Trophoblast cell (in vitro differentiated cells and primary cell): ENCODE measurements at regions not wholly inside any gene's neighbourhood (a gene's known extent, or its start where the extent isn't known, plus 50 kb on each side); places are given as distances from the start of the nearest gene placed in this dataset.

Experiments used
- DNase-seq, 2 donors: peaks; one replicate each; pipeline ENCODE4 v3.0.0-alpha.2; 2016
- H2AFZ ChIP-seq: 2 replicates; pipeline ENCODE4 v1.6.1; 2013; ENCODE audit warnings: low read length, moderate library complexity, mild to moderate bottlenecking; ENCODE audit not compliant: insufficient read depth, poor library complexity
- H2AK5ac ChIP-seq: 2 replicates; pipeline ENCODE4 v1.6.1; 2013; ENCODE audit warnings: mild to moderate bottlenecking, low read length
- H2BK120ac ChIP-seq: 2 replicates; pipeline ENCODE4 v1.6.1; 2013; ENCODE audit warnings: low read length, mild to moderate bottlenecking, moderate library complexity; ENCODE audit not compliant: insufficient read depth, poor library complexity
- H2BK12ac ChIP-seq: 2 replicates; pipeline ENCODE4 v1.6.1; 2013; ENCODE audit warnings: mild to moderate bottlenecking, low read length, moderate library complexity
- H2BK5ac ChIP-seq: 2 replicates; pipeline ENCODE4 v1.6.1; 2013; ENCODE audit warnings: low read length, low read depth, moderate library complexity, mild to moderate bottlenecking; ENCODE audit not compliant: poor library complexity
- H3K14ac ChIP-seq: 2 replicates; pipeline ENCODE4 v1.6.1; 2013; ENCODE audit warnings: mild to moderate bottlenecking, low read length
- H3K18ac ChIP-seq: 2 replicates; pipeline ENCODE4 v1.6.1; 2013; ENCODE audit warnings: mild to moderate bottlenecking, low read length
- H3K23ac ChIP-seq: 2 replicates; pipeline ENCODE4 v1.6.1; 2013; ENCODE audit warnings: low read length
- H3K27ac ChIP-seq: 2 replicates; pipeline ENCODE4 v1.5.1; 2013; ENCODE audit warnings: low read depth, mild to moderate bottlenecking, inconsistent platforms, low read length, moderate library complexity
- H3K27me3 ChIP-seq: 2 replicates; pipeline ENCODE4 v1.6.1; 2013; ENCODE audit warnings: inconsistent platforms, mild to moderate bottlenecking, low read length, moderate library complexity; ENCODE audit not compliant: insufficient read depth
- H3K36me3 ChIP-seq, 2 experiments: 1 replicate in 1 of 2; 2 replicates in 1 of 2; pipeline ENCODE4 v1.6.1; 2013; ENCODE audit warnings: low read length in 2 of 2, mild to moderate bottlenecking in 2 of 2, moderate library complexity in 1 of 2; ENCODE audit not compliant: insufficient read depth in 2 of 2, control insufficient read depth in 1 of 2
- H3K4ac ChIP-seq: 2 replicates; pipeline ENCODE4 v1.6.1; 2013; ENCODE audit warnings: low read depth, mild to moderate bottlenecking, low read length, moderate library complexity
- H3K4me1 ChIP-seq, 2 experiments: 1 replicate in 1 of 2; 2 replicates in 1 of 2; pipeline ENCODE4 v1.6.1; 2013; ENCODE audit warnings: low read length in 2 of 2, mild to moderate bottlenecking in 2 of 2, moderate library complexity in 1 of 2; ENCODE audit not compliant: insufficient read depth in 2 of 2, control insufficient read depth in 1 of 2
- H3K4me2 ChIP-seq: 2 replicates; pipeline ENCODE4 v1.6.1; 2013; ENCODE audit warnings: inconsistent platforms, mild to moderate bottlenecking, low read length, moderate library complexity
- H3K4me3 ChIP-seq: 2 replicates; pipeline ENCODE4 v1.5.1; 2013; ENCODE audit warnings: mild to moderate bottlenecking, low read depth, low read length, inconsistent platforms
- H3K79me1 ChIP-seq: one replicate; pipeline ENCODE4 v1.6.1; 2013; ENCODE audit warnings: low read length
- H3K79me2 ChIP-seq: 2 replicates; pipeline ENCODE4 v1.6.1; 2013; ENCODE audit warnings: low read length, mild to moderate bottlenecking; ENCODE audit not compliant: control insufficient read depth, insufficient read depth, poor library complexity
- H3K9ac ChIP-seq: 2 replicates; pipeline ENCODE4 v1.6.1; 2013; ENCODE audit warnings: mild to moderate bottlenecking, low read length
- H3K9me3 ChIP-seq: 2 replicates; pipeline ENCODE4 v1.6.1; 2013; ENCODE audit warnings: low read depth, mild to moderate bottlenecking, control low read depth, inconsistent platforms, low read length; ENCODE audit not compliant: insufficient read depth
- H4K12ac ChIP-seq: 2 replicates; pipeline ENCODE4 v1.6.1; 2013; ENCODE audit warnings: low read depth, mild to moderate bottlenecking, low read length, moderate library complexity
- H4K8ac ChIP-seq: 2 replicates; pipeline ENCODE4 v1.6.1; 2013; ENCODE audit warnings: low read depth, mild to moderate bottlenecking, low read length, moderate library complexity
- H4K91ac ChIP-seq: one replicate; pipeline ENCODE4 v1.6.1; 2013; ENCODE audit warnings: low read depth, mild to moderate bottlenecking, low read length, moderate library complexity
- WGBS: extraction: QIAGEN DNeasy Blood & Tissue Kit; methylation state at CpG from one replicate; pipeline ENCODE4 v1.1.7; 2013; ENCODE audit warnings: missing lambda C conversion rate; ENCODE audit not compliant: insufficient read length, insufficient coverage; ENCODE audit errors: extremely low coverage; 5-methylcytosine and 5-hydroxymethylcytosine counted together

DNA sequence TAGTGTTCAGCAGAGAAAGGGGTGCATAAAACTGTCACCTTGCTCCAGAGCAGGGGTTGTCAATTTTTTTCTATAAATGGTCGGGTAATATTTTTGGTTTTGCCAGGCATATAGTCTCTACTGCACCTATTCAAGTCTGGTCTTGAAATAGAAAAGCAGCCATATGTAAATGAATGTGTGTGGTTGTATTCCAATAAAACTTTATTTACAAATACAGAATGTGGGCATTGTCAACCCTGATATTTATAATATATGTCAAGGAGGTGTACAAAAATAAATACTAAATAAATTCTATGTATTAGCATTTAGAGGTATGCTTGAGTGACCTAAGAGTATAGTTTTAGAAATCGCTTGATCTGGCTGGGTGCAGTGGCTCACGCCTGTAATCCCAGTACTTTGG, 97.6 kb upstream of the SPRY2 start:
- H3K27me3 ChIP-seq = no peaks in the 10 kb centered on the region
- H3K36me3 ChIP-seq = no peaks in the 10 kb centered on the region
- no CpG with 5 or more reads among the region's 3 CpGs for WGBS

GRCh38 chr13:80437231-80437630, 96.3 kb upstream of the SPRY2 start:
- H3K9me3 ChIP-seq = no peaks in the 10 kb centered on the region
- no peak overlapping the region for H2BK5ac ChIP-seq
- H3K27me3 ChIP-seq = no peaks in the 10 kb centered on the region
- H4K12ac ChIP-seq = no peak overlapping the region
- no peak for DNase-seq
- no peak overlapping the region for H2BK120ac ChIP-seq
- H2AK5ac ChIP-seq = no peak overlapping the region
- no peaks in the 10 kb centered on the region for H3K79me2 ChIP-seq
- WGBS = no CpG with 5 or more reads among the region's 1 CpG
- H2AFZ ChIP-seq = no peak overlapping the region
- no peak overlapping the region for H3K4ac ChIP-seq
- H3K23ac ChIP-seq = no peak overlapping the region
- H3K79me1 ChIP-seq = no peaks in the 10 kb centered on the region
- H3K14ac ChIP-seq = no peak overlapping the region
- H3K36me3 ChIP-seq = no peaks in the 10 kb centered on the region
- H2BK12ac ChIP-seq = no peak overlapping the region
- no peak overlapping the region for H4K91ac ChIP-seq
- H3K18ac ChIP-seq = no peak overlapping the region
- H3K27ac ChIP-seq = no peak overlapping the region
- H4K8ac ChIP-seq = no peak overlapping the region
- no peak overlapping the region for H3K4me2 ChIP-seq
- no peaks in the 10 kb centered on the region for H3K4me1 ChIP-seq
- no peak overlapping the region for H3K4me3 ChIP-seq
- no peak overlapping the region for H3K9ac ChIP-seq

More for the DNA sequence above, 97.6 kb upstream of the SPRY2 start:
- Histone ChIP-seq H2BK12ac (no peak overlapping the region), H2AK5ac (no peak overlapping the region), H3K79me2 (no peaks in the 10 kb centered on the region), H4K8ac (no peak overlapping the region), H3K4me3 (no peak overlapping the region), H2AFZ (no peak overlapping the region), H3K9me3 (no peaks in the 10 kb centered on the region), H3K4me1 (no peaks in the 10 kb centered on the region), H3K23ac (no peak overlapping the region), H2BK5ac (no peak overlapping the region), H2BK120ac (no peak overlapping the region), H3K9ac (no peak overlapping the region), H3K4me2 (no peak overlapping the region), H3K14ac (no peak overlapping the region), H3K79me1 (no peaks in the 10 kb centered on the region), H4K91ac (no peak overlapping the region), H3K4ac (no peak overlapping the region), H4K12ac (no peak overlapping the region), H3K27ac (no peak overlapping the region), H3K18ac (no peak overlapping the region)
- DNase-seq = no peak

- Histone ChIP-seq H3K27ac (no peak overlapping the region), H3K4me3 (no peak overlapping the region), H3K23ac (no peak overlapping the region), H4K91ac (no peak overlapping the region), H3K4me1 (no peaks in the 10 kb centered on the region), H4K8ac (no peak overlapping the region), H3K14ac (no peak overlapping the region), H3K4me2 (no peak overlapping the region), H2BK120ac (no peak overlapping the region), H3K9ac (no peak overlapping the region), H3K18ac (no peak overlapping the region), H3K4ac (no peak overlapping the region), H3K9me3 (no peaks in the 10 kb centered on the region), H3K27me3 (no peaks in the 10 kb centered on the region), H3K79me2 (no peaks in the 10 kb centered on the region), H3K79me1 (no peaks in the 10 kb centered on the region), H2BK12ac (no peak overlapping the region), H2BK5ac (no peak overlapping the region), H3K36me3 (no peaks in the 10 kb centered on the region), H4K12ac (no peak overlapping the region), H2AK5ac (no peak overlapping the region), H2AFZ (no peak overlapping the region)
- no peak for DNase-seq
- no CpG with 5 or more reads among the region's 4 CpGs for WGBS
Measured at GRCh38 chr13:80436571-80437169, 95.7 kb upstream of the SPRY2 start.

GRCh38 chr13:80430561-80430960, 89.6 kb upstream of the SPRY2 start:
- Histone ChIP-seq H3K79me2 (no peaks in the 10 kb centered on the region), H3K4ac (no peak overlapping the region), H4K12ac (no peak overlapping the region), H3K27ac (no peak overlapping the region), H2BK12ac (no peak overlapping the region), H4K8ac (no peak overlapping the region), H3K23ac (no peak overlapping the region), H2BK120ac (no peak overlapping the region), H2AK5ac (no peak overlapping the region), H3K27me3 (no peaks in the 10 kb centered on the region), H3K18ac (no peak overlapping the region), H4K91ac (no peak overlapping the region), H3K14ac (no peak overlapping the region), H3K4me2 (no peak overlapping the region), H3K9ac (no peak overlapping the region), H3K4me3 (no peak overlapping the region), H2BK5ac (no peak overlapping the region), H3K9me3 (no peaks in the 10 kb centered on the region), H3K79me1 (no peaks in the 10 kb centered on the region), H3K4me1 (peaks cover 0 to 5% of the 10 kb centered on the region in 2 experiments), H2AFZ (no peak overlapping the region), H3K36me3 (no peaks in the 10 kb centered on the region)
- DNase-seq = no peak
